ENCODE measurements at regions not wholly inside any gene's neighbourhood (a gene's known extent, or its start where the extent isn't known, plus 50 kb on each side); places are given as distances from the start of the nearest gene placed in this dataset.

DNA sequence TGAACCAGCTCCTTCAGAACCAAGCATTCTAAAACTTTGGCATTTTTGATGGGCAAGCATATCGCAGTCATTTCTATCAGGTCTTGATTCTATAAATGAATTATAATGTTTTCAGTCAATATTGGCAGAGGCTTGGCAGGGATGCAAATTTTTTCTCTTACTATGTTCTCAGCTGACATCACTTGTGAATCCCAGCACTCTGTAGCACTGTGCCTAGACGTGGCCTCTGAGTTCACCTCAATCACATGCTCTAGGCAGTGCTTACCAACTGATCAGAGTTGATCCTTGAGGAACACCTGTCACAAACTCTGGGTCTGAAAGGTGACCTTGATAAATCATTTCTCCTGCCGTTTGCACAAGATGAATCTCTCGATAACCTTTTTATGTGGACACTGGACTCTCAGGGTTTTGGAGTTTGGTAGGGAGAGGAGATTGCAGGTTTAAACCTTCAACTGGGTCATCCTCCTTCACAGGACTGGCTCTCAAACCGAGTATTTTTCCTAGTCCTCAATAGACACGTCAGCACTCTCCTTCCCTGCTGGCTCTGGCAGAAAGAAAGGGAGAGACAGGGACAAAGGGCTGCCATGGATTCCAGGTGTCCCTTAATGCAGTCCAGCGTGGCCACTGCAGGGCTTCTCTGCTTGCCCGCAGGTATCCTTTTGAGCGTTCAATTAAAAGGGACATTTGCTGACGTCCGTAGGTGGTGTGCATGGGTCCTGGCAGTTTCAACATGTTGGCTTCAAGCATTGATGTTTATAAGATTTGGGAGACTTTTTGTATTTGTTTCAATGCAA, 222.3 kb upstream of the CMC1 start:
- peak overlapping the region; percentile 70 for H2AFZ ChIP-seq (ENCODE audit: low read length)
- BruUV-seq (replicated peaks) = no TSS peak
- no peaks in the 10 kb centered on the region for H3K9me2 ChIP-seq (replicated peaks; ENCODE audit: low read length)
- peak overlapping the region; percentile 72 for H3K4me2 ChIP-seq (ENCODE audit: low read length)
- no peaks in the 10 kb centered on the region for H3K27me3 ChIP-seq (ENCODE audit: low read length)
- H3K27ac ChIP-seq (ENCODE audit: low read length) = peak overlapping the region; percentile 62
- no peaks in the 10 kb centered on the region for H4K20me1 ChIP-seq (ENCODE audit: low read length)
- H3K4me3 ChIP-seq (ENCODE audit: low read length) = peak overlapping the region; percentile 13; the same call in 1 of the 2 replicates
- peak; percentile 62 for DNase-seq
- CTCF ChIA-PET = interaction anchor here (0.6 kb wide), 1 partner anchor 148 kb away, joined by 4 read pairs; no protein-coding TSS in a partner anchor
- ATAC-seq = peak; percentile 38
- H3K79me2 ChIP-seq (ENCODE audit: low read length) = no peaks in the 10 kb centered on the region
- H3K9ac ChIP-seq (ENCODE audit: low read length) = peak overlapping the region; percentile 28; the same call in 1 of the 2 replicates
- no peaks in the 10 kb centered on the region for H3F3A ChIP-seq (ENCODE audit: low read length, unreplicated experiment)
- peaks cover 22% of the 10 kb centered on the region for H3K4me1 ChIP-seq (ENCODE audit: insufficient read depth, low read length)
- no peaks in the 10 kb centered on the region for H3K9me3 ChIP-seq (ENCODE audit: low read length)
- POLR2A ChIA-PET (ENCODE audit: unreplicated experiment) = interaction anchor here (0.8 kb wide), 1 partner anchor 264 kb away, joined by 3 read pairs; no protein-coding TSS in a partner anchor
- intact Hi-C loops (cut with micrococcal nuclease) = loop anchor here (2.0 to 5.0 kb wide), 3 partner anchors 108 to 307 kb away; no protein-coding TSS in a partner anchor
- H3K36me3 ChIP-seq (ENCODE audit: low read depth, low read length) = no peaks in the 10 kb centered on the region
- TF ChIP-seq, protein P1, sequence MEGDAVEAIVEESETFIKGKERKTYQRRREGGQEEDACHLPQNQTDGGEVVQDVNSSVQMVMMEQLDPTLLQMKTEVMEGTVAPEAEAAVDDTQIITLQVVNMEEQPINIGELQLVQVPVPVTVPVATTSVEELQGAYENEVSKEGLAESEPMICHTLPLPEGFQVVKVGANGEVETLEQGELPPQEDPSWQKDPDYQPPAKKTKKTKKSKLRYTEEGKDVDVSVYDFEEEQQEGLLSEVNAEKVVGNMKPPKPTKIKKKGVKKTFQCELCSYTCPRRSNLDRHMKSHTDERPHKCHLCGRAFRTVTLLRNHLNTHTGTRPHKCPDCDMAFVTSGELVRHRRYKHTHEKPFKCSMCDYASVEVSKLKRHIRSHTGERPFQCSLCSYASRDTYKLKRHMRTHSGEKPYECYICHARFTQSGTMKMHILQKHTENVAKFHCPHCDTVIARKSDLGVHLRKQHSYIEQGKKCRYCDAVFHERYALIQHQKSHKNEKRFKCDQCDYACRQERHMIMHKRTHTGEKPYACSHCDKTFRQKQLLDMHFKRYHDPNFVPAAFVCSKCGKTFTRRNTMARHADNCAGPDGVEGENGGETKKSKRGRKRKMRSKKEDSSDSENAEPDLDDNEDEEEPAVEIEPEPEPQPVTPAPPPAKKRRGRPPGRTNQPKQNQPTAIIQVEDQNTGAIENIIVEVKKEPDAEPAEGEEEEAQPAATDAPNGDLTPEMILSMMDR (conservative IDR thresholded peaks at IDR 0.05; ENCODE audit: low read depth, low read length) = no peak
- no peak for TF ChIP-seq EZH2 (IDR thresholded peaks at IDR 0.05; ENCODE audit: low read length, unreplicated experiment)
- no peak for TF ChIP-seq EZH2phosphoT487 (IDR thresholded peaks at IDR 0.05; ENCODE audit: borderline replicate concordance, low read length)

DNA sequence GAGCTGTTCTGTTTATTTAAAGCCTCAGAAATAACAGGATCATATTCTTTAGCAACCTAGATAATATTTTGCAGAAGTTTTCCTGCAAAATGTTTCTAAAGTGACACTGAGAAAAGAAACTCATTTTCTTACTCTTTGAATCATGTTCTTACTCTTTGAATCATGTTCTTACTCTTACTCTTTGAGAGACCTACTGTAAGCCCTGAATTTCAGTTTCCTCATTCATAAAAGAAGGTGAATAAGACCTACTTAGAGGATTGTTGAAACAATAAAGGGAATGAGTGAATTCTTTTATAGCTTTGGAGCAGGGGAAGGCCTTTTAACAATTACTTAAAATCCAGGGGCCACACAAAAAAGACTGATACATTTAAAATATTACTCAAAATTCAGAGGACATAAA, 221.7 kb upstream of the CMC1 start:
- no peaks in the 10 kb centered on the region for H3K36me3 ChIP-seq (ENCODE audit: low read depth, low read length)
- no peaks in the 10 kb centered on the region for H3K79me2 ChIP-seq (ENCODE audit: low read length)
- no peaks in the 10 kb centered on the region for H3F3A ChIP-seq (ENCODE audit: low read length, unreplicated experiment)
- H4K20me1 ChIP-seq (ENCODE audit: low read length) = no peaks in the 10 kb centered on the region
- ATAC-seq = no peak
- no peak overlapping the region for H3K9ac ChIP-seq (ENCODE audit: low read length)
- no peaks in the 10 kb centered on the region for H3K9me2 ChIP-seq (replicated peaks; ENCODE audit: low read length)
- peaks cover 22% of the 10 kb centered on the region for H3K4me1 ChIP-seq (ENCODE audit: insufficient read depth, low read length)
- ChIA-PET CTCF (interaction anchor here (0.6 kb wide), 1 partner anchor 148 kb away, joined by 4 read pairs; no protein-coding TSS in a partner anchor), POLR2A (ENCODE audit: unreplicated experiment) (interaction anchor here (0.8 kb wide), 1 partner anchor 264 kb away, joined by 3 read pairs; no protein-coding TSS in a partner anchor)
- no peak overlapping the region for H3K4me3 ChIP-seq (ENCODE audit: low read length)
- TF ChIP-seq EZH2phosphoT487 (IDR thresholded peaks at IDR 0.05; ENCODE audit: borderline replicate concordance, low read length) (no peak), EZH2 (IDR thresholded peaks at IDR 0.05; ENCODE audit: low read length, unreplicated experiment) (no peak)
- TF ChIP-seq, protein P1 (conservative IDR thresholded peaks at IDR 0.05; ENCODE audit: low read depth, low read length) = no peak
- no peaks in the 10 kb centered on the region for H3K27me3 ChIP-seq (ENCODE audit: low read length)
- BruUV-seq (replicated peaks) = no TSS peak
- H3K9me3 ChIP-seq (ENCODE audit: low read length) = no peaks in the 10 kb centered on the region
- intact Hi-C loops (cut with micrococcal nuclease) = loop anchor here (2.0 to 5.0 kb wide), 3 partner anchors 108 to 307 kb away; no protein-coding TSS in a partner anchor
- H3K27ac ChIP-seq (ENCODE audit: low read length) = peak overlapping the region; percentile 62
- no peak for DNase-seq
- peak overlapping the region; percentile 72 for H3K4me2 ChIP-seq (ENCODE audit: low read length)
- peak overlapping the region; percentile 70; the same call in 1 of the 2 replicates for H2AFZ ChIP-seq (ENCODE audit: low read length)

Measured in PC-3 (cell line).